SJCRH30 (cell line): ENCODE measurements at regions not wholly inside any gene's neighbourhood (a gene's known extent, or its start where the extent isn't known, plus 50 kb on each side); places are given as distances from the start of the nearest gene placed in this dataset.

Experiments used
- DNase-seq, 2 experiments: peaks; one replicate each; pipeline ENCODE4 v3.0.0-alpha.2; 2015 to 2020
- H3K27ac ChIP-seq: fragments of 250-450 bp; sonication (Bioruptor Pico); 2 replicates; pipeline ENCODE4 v1.5.1; 2020; ENCODE audit warnings: mild to moderate bottlenecking, moderate library complexity
- H3K27me3 ChIP-seq: fragments of 250-450 bp; sonication (Bioruptor Pico); 2 replicates; pipeline ENCODE4 v1.5.1; 2020; ENCODE audit warnings: mild to moderate bottlenecking, moderate library complexity
- H3K36me3 ChIP-seq: fragments of 250-450 bp; sonication (Bioruptor Pico); 2 replicates; pipeline ENCODE4 v1.5.1; 2020; ENCODE audit warnings: mild to moderate bottlenecking, moderate library complexity
- H3K4me1 ChIP-seq: fragments of 250-450 bp; sonication (Bioruptor Pico); 2 replicates; pipeline ENCODE4 v1.5.1; 2020; ENCODE audit warnings: mild to moderate bottlenecking, moderate library complexity
- H3K4me3 ChIP-seq: fragments of 250-450 bp; sonication (Bioruptor Pico); 2 replicates; pipeline ENCODE4 v1.5.1; 2020; ENCODE audit warnings: mild to moderate bottlenecking, moderate library complexity
- H3K9me3 ChIP-seq: fragments of 250-450 bp; sonication (Bioruptor Pico); replicated peaks from 2 replicates; pipeline ENCODE4 v1.5.1; 2020; ENCODE audit warnings: mild to moderate bottlenecking, moderate library complexity

DNA sequence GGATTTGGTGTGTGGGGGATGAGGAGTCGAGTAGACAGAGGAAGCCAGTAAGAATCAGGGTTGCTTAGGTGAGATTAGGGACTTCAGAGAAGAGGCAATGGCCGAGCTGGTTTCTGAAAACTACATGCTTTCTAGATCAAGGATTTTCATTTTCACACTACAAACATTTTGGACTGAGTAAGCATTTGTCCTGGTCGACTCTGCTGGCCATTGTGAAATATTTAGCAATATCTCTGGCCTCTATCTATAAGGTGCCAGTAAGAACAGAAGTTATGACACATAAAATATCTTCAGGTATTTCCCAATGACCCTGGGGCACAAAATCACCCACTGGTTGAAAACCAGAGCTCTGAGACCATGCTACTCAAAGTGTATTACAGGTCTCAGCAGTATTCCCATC lies 1275.1 kb upstream of the CDH8 start:
- H3K9me3 ChIP-seq: no peaks in the 10 kb centered on the region
- no peak overlapping the region for H3K4me3 ChIP-seq
- H3K36me3 ChIP-seq: no peaks in the 10 kb centered on the region
- no peaks in the 10 kb centered on the region for H3K27me3 ChIP-seq
- DNase-seq: no peak
- H3K4me1 ChIP-seq: no peaks in the 10 kb centered on the region
- no peak overlapping the region for H3K27ac ChIP-seq

DNA sequence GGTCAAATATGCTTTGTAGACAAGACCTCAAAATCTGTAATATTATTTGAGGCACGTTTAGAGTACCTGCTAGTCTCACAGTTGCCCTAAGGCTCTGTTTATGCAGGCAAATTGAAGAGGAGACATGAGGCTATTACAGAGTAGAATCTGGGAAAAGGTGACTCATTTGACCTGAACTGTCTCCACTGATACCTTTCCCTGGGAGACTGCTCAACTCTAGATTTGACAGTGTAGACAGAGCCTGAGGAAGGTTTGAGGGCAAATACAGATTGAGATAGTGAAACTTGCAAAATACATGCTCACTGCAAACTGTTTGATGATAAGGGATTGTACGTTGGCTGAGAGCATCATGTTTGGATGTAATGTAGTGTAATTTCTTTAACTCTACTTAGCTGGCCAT lies 1266.6 kb upstream of the CDH8 start:
- no peaks in the 10 kb centered on the region for H3K4me1 ChIP-seq
- peaks cover 3% of the 10 kb centered on the region; the same call in 1 of the 2 replicates for H3K27me3 ChIP-seq
- no peak for DNase-seq
- no peaks in the 10 kb centered on the region for H3K36me3 ChIP-seq
- no peaks in the 10 kb centered on the region for H3K9me3 ChIP-seq
- H3K4me3 ChIP-seq: no peak overlapping the region
- no peak overlapping the region for H3K27ac ChIP-seq

DNA sequence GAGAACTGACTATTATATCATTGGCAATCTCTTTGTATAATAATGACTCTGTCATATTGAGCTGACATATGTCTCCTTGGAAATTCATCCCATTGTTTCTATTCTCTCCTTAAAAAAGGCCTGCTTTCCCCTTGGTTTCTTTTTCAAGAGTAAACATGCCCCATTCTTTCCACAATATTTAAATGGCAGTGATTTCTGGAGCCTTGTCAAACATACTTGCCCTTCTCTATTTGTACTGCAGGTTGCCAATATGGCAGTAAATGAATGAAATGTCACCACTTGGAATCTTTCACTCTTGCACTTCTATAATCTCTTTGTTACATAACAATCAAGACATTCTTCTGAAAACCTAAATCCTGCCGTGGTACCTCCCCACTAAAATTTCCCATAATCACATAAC lies 1265.1 kb upstream of the CDH8 start:
- Histone ChIP-seq H3K4me3 (no peak overlapping the region), H3K36me3 (no peaks in the 10 kb centered on the region), H3K4me1 (no peaks in the 10 kb centered on the region), H3K27me3 (peaks cover 3% of the 10 kb centered on the region; the same call in 1 of the 2 replicates), H3K9me3 (no peaks in the 10 kb centered on the region), H3K27ac (no peak overlapping the region)
- no peak for DNase-seq

DNA sequence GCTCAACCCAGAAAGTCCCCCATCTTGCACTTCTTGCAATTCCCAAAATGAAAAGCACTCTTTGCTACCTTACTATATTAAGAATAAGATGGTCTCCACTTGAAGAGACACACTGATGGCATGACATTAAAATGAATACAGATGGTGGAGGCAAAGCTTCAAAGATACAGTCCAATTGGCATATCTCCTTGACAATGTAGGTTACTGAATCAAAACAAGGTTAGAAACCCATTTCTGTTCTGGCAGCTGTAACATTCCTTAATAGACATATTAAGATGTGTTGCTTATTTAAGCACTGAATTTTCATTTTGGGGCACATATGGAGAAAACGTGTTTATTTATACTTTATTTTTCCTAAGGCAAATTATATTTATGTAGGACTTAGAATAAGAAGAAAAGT lies 1262.8 kb upstream of the CDH8 start:
- no peak overlapping the region for H3K27ac ChIP-seq
- no peaks in the 10 kb centered on the region for H3K36me3 ChIP-seq
- no peaks in the 10 kb centered on the region for H3K27me3 ChIP-seq
- no peaks in the 10 kb centered on the region for H3K4me1 ChIP-seq
- no peaks in the 10 kb centered on the region for H3K9me3 ChIP-seq
- no peak for DNase-seq
- H3K4me3 ChIP-seq: no peak overlapping the region

DNA sequence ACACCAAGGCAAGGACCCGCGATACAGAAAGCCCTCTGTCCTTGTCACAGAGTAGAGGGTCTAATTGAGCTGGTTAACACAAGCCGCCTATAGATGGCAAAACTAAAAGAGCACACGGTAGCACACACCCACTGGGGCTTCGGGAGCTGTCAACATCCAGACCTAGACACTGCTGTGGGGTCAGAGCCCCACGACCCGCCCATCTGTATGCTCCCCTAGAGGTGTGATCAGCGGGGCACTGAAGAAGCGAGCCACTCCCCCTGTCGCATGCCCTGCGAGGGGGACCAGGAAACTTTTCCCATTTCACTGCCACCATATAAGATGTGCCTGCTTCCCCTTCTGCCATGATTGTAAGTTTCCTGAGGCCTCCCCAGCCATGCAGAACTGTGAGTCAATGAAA lies 1255.8 kb upstream of the CDH8 start:
- Histone ChIP-seq H3K4me1 (no peaks in the 10 kb centered on the region), H3K27me3 (no peaks in the 10 kb centered on the region), H3K9me3 (no peaks in the 10 kb centered on the region), H3K36me3 (no peaks in the 10 kb centered on the region), H3K27ac (no peak overlapping the region), H3K4me3 (no peak overlapping the region)
- no peak for DNase-seq

DNA sequence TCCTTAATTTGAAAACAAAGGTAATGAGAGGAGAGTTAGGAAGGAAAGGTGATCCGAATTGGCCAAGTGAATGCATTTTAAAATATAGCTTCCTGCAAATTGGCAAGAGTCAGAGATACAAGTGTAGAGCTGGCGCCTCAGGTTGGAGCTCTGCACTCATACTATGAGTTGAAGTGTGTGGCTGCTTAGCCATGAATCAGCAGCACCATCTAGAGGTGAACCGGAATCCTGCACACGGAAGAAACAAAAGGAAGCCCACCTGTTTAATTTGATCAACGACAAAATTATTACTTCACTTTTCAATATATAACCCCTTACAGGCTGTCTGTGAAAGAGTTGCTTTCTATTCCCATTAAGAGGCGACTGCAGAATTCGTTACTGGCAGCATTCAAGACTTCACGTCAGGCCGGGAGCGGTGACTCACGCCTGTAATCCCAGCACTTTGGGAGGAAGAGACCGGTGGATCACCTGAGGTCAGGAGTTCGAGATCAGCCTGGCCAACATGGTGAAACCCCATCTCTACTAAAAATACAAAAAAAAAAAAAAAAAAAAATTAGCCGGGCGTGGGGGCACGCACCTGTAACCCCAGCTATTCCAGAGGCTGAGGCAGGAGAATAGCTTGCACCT lies 1253.7 kb upstream of the CDH8 start:
- H3K27me3 ChIP-seq: no peaks in the 10 kb centered on the region
- H3K4me1 ChIP-seq: no peaks in the 10 kb centered on the region
- H3K9me3 ChIP-seq: no peaks in the 10 kb centered on the region
- H3K36me3 ChIP-seq: no peaks in the 10 kb centered on the region
- H3K27ac ChIP-seq: no peak overlapping the region
- no peak overlapping the region for H3K4me3 ChIP-seq
- peak; percentile 48 to 77 for DNase-seq

DNA sequence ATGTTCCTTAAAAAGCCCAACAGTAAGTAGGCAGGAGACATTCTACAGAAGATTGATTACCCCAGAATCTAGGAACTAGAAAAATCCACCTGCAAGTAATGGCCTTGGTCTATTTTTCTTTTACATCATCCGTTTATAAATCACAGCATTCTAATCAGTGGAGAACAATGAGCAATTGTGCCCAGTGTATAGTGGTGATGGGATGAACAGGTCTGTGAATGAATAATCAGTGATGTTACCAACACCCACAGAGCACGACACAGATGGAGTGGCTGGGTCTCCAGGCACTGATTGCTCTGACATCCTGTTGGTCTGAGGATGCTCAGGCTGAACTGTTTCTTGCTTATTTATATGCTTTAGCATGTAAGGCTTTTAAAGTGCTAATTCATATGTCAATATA lies 1251.2 kb upstream of the CDH8 start:
- H3K27ac ChIP-seq: no peak overlapping the region

DNA sequence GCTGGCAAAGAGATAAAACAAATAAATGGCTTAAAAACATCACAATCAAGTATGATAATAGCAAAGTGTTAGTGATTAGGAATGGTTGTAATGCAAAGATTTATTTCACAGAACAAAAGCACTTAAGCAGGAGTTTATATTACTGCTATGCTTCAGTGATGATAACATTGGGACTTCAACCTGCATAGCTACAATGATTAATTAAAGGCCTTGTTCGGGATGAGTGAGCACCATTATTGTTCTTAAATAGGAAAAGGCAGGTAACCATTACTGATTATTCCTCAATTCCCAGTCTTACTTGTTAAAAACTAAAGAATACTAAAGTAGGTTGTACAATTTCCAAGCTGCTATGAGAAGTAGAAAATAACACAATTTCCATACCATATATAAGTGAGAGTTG lies 1247.5 kb upstream of the CDH8 start:
- Histone ChIP-seq H3K27me3 (no peaks in the 10 kb centered on the region), H3K27ac (no peak overlapping the region), H3K4me3 (no peak overlapping the region), H3K4me1 (no peaks in the 10 kb centered on the region), H3K36me3 (no peaks in the 10 kb centered on the region), H3K9me3 (no peaks in the 10 kb centered on the region)
- no peak for DNase-seq

More for the DNA sequence above, 1251.2 kb upstream of the CDH8 start:
- Histone ChIP-seq H3K36me3 (no peaks in the 10 kb centered on the region), H3K4me3 (no peak overlapping the region), H3K4me1 (no peaks in the 10 kb centered on the region), H3K9me3 (no peaks in the 10 kb centered on the region), H3K27me3 (no peaks in the 10 kb centered on the region)
- DNase-seq: no peak

DNA sequence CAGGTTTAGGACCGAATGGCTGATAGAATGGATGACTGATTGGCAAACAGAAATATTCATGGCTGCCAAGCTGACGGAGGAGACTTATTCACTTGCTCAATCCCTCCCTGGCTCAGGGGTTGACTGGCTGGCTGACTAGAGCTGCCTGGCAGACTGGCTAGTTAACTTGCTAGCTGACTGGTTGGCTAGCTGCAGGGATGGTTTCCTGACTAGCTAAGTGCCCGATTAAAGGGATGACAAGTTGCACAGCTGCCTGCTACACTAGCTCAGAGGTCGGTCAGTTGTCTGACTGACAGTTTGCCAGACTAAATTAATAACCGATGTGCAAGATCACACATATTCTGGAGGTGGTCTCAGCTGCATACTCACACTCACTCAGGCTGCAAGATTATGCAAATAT lies 1208.4 kb upstream of the CDH8 start:
- peaks cover 3% of the 10 kb centered on the region; the same call in 1 of the 2 replicates for H3K27me3 ChIP-seq
- no peak overlapping the region for H3K27ac ChIP-seq
- H3K9me3 ChIP-seq: no peaks in the 10 kb centered on the region
- H3K36me3 ChIP-seq: no peaks in the 10 kb centered on the region
- no peak for DNase-seq
- no peaks in the 10 kb centered on the region for H3K4me1 ChIP-seq
- H3K4me3 ChIP-seq: no peak overlapping the region

DNA sequence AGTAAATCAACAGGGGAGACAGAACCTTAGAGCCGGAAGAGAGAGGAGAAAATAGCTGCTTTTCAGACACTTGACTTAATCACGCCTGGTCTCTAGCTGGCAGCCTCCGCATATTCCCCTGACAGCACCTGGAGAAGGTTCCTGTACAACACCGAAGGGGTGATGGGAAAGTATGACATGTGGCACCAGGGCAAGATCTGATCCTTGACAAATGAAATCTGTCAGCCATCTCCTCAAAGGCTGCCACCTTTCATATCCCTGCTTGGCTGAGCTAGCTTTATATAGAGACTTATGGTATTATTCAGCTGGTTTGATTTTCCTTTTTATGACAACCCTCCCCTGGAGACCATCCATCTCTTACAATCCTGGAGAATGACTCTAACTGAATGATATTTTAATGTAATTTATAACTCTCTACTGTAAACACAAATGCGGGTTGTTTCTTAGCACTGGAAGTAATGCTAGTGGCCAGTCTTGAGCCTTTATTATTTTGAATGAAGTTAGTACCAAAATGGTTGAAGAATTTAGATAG lies 1205.3 kb upstream of the CDH8 start:
- Histone ChIP-seq H3K36me3 (no peaks in the 10 kb centered on the region), H3K9me3 (no peaks in the 10 kb centered on the region), H3K27ac (no peak overlapping the region), H3K4me1 (no peaks in the 10 kb centered on the region), H3K4me3 (no peak overlapping the region), H3K27me3 (peaks cover 3% of the 10 kb centered on the region; the same call in 1 of the 2 replicates)
- DNase-seq: no peak

DNA sequence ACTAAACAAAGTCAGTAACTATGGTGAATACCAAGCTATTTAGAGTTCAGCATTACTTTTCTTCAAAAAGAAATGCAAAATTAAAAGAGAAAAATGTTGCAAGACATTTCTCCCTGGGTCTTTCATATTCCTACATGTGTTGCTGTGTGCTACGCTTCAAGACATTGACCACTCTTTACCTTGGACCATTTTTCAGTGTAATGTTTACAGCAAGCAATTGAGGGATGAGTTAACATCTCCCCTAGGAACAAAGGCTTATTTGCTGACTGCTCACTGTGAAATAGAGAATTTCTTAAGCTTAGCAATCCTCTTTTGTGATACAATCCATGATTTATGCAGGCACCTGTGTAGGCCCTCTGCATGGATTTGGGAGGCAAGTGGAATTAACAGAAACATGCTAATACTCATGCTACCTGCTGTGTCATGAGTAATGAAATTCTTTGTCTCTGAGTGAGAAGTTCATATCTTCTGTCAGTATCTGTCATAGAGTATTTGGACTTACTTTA lies 1202.9 kb upstream of the CDH8 start:
- H3K27me3 ChIP-seq: peaks cover 3% of the 10 kb centered on the region; the same call in 1 of the 2 replicates
- no peak overlapping the region for H3K27ac ChIP-seq
- no peak overlapping the region for H3K4me3 ChIP-seq
- H3K4me1 ChIP-seq: no peaks in the 10 kb centered on the region
- no peaks in the 10 kb centered on the region for H3K9me3 ChIP-seq
- H3K36me3 ChIP-seq: no peaks in the 10 kb centered on the region
- no peak for DNase-seq

DNA sequence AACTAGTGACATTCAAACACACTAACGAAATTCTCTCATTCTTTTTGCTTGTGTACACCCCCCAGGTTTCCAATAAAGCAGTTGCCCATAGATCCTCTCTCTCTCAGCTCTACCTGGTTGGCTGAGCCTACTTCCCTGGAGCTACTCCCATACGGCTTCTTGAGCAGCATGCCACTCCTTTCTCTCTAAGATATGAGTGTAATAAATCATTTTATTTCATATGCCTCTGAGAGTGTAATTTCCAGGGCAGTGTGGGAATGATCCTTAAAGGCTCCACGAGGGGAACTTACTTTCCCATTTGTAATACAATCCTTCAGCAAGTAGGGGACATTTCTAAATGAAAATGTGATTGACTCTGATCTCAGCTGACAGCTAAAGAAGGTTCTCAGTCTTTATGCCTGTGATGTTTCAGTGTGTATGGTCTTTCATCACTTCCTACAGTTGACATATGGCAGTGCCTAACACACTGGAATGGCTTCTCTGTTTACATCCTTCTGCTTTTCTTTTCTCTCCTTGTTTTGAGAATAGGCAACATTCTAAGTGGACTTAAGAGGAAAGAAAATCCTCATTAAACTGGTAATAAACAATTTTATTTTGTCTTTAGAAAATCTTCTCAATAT lies 1194.3 kb upstream of the CDH8 start:
- Histone ChIP-seq H3K4me3 (no peak overlapping the region), H3K36me3 (no peaks in the 10 kb centered on the region), H3K27ac (no peak overlapping the region), H3K9me3 (no peaks in the 10 kb centered on the region), H3K4me1 (no peaks in the 10 kb centered on the region), H3K27me3 (no peaks in the 10 kb centered on the region)
- no peak for DNase-seq

DNA sequence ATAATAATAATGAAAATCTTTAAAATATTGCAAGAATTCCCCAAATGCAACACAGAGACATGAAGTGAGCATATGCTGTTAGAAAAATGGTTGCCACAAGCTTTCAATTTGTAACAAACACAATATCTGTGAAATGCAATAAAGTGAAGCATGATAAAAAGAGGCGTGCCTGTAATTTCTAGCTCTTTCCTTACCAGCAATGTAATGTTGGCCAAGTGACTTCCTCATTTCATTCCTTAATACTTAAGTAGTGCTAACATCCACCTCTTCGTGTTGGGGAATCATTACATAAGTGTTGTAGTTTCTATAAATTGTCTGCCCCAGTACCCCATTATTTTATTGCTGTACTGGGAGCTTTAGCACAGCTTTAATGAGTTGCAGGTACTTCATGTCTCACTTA lies 1192.0 kb upstream of the CDH8 start:
- DNase-seq: no peak
- Histone ChIP-seq H3K4me1 (no peaks in the 10 kb centered on the region), H3K9me3 (no peaks in the 10 kb centered on the region), H3K36me3 (no peaks in the 10 kb centered on the region), H3K27ac (no peak overlapping the region), H3K27me3 (no peaks in the 10 kb centered on the region), H3K4me3 (no peak overlapping the region)

DNA sequence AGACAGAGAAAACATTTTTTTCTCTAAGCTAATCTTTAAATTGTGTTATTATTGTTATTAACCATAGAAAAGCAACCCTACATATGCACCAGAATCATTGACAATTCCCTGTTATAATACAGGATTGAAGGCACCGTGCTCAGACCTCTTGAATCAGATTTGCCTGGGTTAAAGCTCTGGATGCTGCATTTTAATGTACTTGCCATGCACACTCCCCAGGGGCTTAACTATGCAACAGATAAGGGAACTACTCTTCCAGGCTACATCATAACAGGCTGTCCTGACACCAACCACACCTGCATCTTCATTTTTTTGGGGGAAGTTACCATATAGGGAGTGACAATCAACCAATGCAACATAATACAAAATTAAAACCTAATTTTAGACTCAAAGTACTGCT lies 1187.6 kb upstream of the CDH8 start:
- no peaks in the 10 kb centered on the region for H3K4me1 ChIP-seq
- no peak for DNase-seq
- H3K9me3 ChIP-seq: no peaks in the 10 kb centered on the region
- H3K4me3 ChIP-seq: no peak overlapping the region
- no peak overlapping the region for H3K27ac ChIP-seq
- H3K27me3 ChIP-seq: no peaks in the 10 kb centered on the region
- H3K36me3 ChIP-seq: no peaks in the 10 kb centered on the region

DNA sequence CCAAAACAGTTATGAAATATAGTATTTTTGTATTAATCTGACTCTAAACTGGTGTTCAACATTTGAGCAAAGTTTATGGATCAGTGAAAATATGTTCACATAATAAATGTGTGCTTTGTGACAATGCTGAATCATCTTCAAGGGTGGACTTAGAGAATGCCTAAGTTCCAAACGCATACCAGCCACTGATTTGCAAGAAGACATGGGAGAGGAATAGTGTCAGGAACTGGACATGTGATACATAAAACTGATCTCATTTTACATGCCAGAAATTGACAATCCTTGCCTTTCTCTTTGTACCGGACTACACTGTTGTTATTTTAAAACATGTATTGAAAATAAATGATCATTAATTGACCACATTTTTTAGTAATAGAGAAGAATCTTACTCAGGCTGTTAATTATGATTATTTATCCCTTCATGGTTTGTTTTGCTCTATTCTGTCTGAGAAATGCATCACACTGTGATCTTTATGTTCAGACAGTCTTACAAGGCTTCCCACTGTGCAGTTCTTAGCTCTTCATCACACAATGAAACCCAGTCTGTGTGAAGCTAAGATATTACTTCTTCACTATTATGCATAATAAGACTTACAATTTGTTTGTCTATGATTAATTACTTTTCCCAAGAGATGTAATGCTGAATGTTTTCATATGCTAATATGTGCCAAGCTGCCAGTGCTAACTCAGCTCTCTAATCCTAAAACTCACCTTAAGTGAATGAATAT lies 1180.6 kb upstream of the CDH8 start:
- Histone ChIP-seq H3K4me3 (no peak overlapping the region), H3K27ac (no peak overlapping the region), H3K27me3 (no peaks in the 10 kb centered on the region), H3K36me3 (no peaks in the 10 kb centered on the region), H3K4me1 (no peaks in the 10 kb centered on the region), H3K9me3 (no peaks in the 10 kb centered on the region)
- DNase-seq: no peak
